NCI-H2029 (cell line): ENCODE measurements at regions not wholly inside any gene's neighbourhood (a gene's known extent, or its start where the extent isn't known, plus 50 kb on each side); places are given as distances from the start of the nearest gene placed in this dataset.

Experiments used
- DNase-seq: peaks from one replicate; lab custom pipeline; 2025; lab: John Stamatoyannopoulos, UW

DNA sequence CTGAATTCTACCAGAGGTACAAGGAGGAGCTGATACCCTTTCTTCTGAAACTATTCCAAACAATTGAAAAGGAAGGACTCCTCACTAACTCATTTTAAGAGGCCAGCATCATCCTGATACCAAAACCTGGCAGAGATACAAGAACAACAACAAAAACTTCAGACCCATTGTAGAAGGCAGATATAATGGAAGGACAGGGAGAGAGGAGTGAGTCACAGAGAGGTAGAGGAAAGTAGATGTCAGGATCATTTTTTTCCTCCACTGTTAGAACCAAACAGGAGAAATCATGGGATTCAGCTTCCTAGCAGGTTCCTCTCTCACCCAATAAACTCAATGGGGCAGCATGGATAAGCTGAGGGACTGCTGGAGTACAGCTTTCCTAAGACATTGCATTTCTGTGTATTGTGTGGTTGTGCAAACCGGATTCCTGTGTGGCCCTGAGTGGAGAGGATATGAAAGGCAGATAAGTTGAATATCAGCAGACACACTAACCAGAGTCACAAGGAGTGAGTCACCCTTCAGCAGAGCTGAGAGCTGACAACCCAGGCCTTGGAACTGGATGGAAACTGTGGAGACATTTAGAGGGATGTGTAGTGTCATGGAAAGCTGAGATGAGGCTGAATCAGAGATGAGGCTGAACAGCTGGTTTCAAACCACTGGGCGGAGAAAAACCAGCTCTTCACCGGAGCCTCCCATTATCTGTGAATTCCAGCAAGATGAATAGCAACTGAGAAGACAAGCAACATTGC, 60.9 kb upstream of the MMADHC start:
- no peak for DNase-seq

- no peak for DNase-seq
These were observed 57.8 kb upstream of the MMADHC start for GRCh38 chr2:149645391-149645790.
